ENCODE measurements at regions not wholly inside any gene's neighbourhood (a gene's known extent, or its start where the extent isn't known, plus 50 kb on each side); places are given as distances from the start of the nearest gene placed in this dataset.
A peak's percentile ranks its signal among the peaks of the same experiment; 100 is the strongest.

- ATAC-seq (ENCODE audit: low FRiP score in 2 of 2) = no peak
- H3K9me3 ChIP-seq = no peaks in the 10 kb centered on the region
- H3K27me3 ChIP-seq = no peaks in the 10 kb centered on the region
- TF ChIP-seq, protein P1, sequence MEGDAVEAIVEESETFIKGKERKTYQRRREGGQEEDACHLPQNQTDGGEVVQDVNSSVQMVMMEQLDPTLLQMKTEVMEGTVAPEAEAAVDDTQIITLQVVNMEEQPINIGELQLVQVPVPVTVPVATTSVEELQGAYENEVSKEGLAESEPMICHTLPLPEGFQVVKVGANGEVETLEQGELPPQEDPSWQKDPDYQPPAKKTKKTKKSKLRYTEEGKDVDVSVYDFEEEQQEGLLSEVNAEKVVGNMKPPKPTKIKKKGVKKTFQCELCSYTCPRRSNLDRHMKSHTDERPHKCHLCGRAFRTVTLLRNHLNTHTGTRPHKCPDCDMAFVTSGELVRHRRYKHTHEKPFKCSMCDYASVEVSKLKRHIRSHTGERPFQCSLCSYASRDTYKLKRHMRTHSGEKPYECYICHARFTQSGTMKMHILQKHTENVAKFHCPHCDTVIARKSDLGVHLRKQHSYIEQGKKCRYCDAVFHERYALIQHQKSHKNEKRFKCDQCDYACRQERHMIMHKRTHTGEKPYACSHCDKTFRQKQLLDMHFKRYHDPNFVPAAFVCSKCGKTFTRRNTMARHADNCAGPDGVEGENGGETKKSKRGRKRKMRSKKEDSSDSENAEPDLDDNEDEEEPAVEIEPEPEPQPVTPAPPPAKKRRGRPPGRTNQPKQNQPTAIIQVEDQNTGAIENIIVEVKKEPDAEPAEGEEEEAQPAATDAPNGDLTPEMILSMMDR (IDR thresholded peaks at IDR 0.05) = no peak
- TF ChIP-seq POLR2A (IDR thresholded peaks at IDR 0.05) (no peak), POLR2AphosphoS5 (IDR thresholded peaks at IDR 0.05) (no peak), EP300 (IDR thresholded peaks at IDR 0.05) (no peak)
- H3K27ac ChIP-seq = no peak overlapping the region
- H3K36me3 ChIP-seq = no peaks in the 10 kb centered on the region
- no peak for DNase-seq
- H3K4me1 ChIP-seq = peaks cover 16 to 33% (median 17%) of the 10 kb centered on the region in 4 donors
- 56 to 68% methylated on average over 4 of the region's 4 CpGs for WGBS, 2 donors
- no peak overlapping the region for H3K4me3 ChIP-seq
These were observed 101.6 kb downstream of the LBH start for GRCh38 chr2:30332791-30333453.

GRCh38 chr2:30334762-30335363 lies 103.5 kb downstream of the LBH start:
- TF ChIP-seq POLR2AphosphoS5 (IDR thresholded peaks at IDR 0.05) = no peak
- TF ChIP-seq POLR2A (IDR thresholded peaks at IDR 0.05) = no peak
- TF ChIP-seq, protein P1 (IDR thresholded peaks at IDR 0.05) = no peak
- TF ChIP-seq EP300 (IDR thresholded peaks at IDR 0.05) = no peak
- Histone ChIP-seq H3K27ac (peak overlapping the region in 1 of 4 donors; percentile 1), H3K27me3 (no peaks in the 10 kb centered on the region), H3K4me3 (no peak overlapping the region), H3K36me3 (no peaks in the 10 kb centered on the region), H3K9me3 (no peaks in the 10 kb centered on the region), H3K4me1 (peaks cover 16 to 33% (median 17%) of the 10 kb centered on the region in 4 donors)
- DNase-seq = no peak
- WGBS, 2 donors = 60 to 63% methylated on average over 3 of the region's 3 CpGs
- ATAC-seq (ENCODE audit: low FRiP score in 2 of 2) = no peak

- peaks cover 16 to 33% (median 17%) of the 10 kb centered on the region in 4 donors for H3K4me1 ChIP-seq
- TF ChIP-seq POLR2A (IDR thresholded peaks at IDR 0.05) = no peak
- TF ChIP-seq EP300 (IDR thresholded peaks at IDR 0.05) = no peak
- 54 to 58% methylated on average over 2 of the region's 2 CpGs for WGBS, 2 donors
- H3K4me3 ChIP-seq = no peak overlapping the region
- H3K36me3 ChIP-seq = no peaks in the 10 kb centered on the region
- no peaks in the 10 kb centered on the region for H3K27me3 ChIP-seq
- ATAC-seq (ENCODE audit: low FRiP score in 2 of 2) (no peak), DNase-seq (no peak)
- H3K27ac ChIP-seq = peak overlapping the region in 2 of 4 donors; percentile 21 to 44
- H3K9me3 ChIP-seq = no peaks in the 10 kb centered on the region
These were observed 104.8 kb downstream of the LBH start for GRCh38 chr2:30336084-30336483.

GRCh38 chr2:30336978-30337841 lies 105.9 kb downstream of the LBH start:
- H3K27me3 ChIP-seq = no peaks in the 10 kb centered on the region
- H3K9me3 ChIP-seq = no peaks in the 10 kb centered on the region
- H3K4me1 ChIP-seq = peaks cover 16 to 33% (median 17%) of the 10 kb centered on the region in 4 donors
- H3K27ac ChIP-seq = peak overlapping the region in 2 of 4 donors; percentile 24 to 44
- peak in 1 of 2 donors; percentile 59 for DNase-seq
- no peak overlapping the region for H3K4me3 ChIP-seq
- WGBS, 2 donors = 73 to 80% methylated on average over 15 to 16 of the region's 16 CpGs
- TF ChIP-seq POLR2A (IDR thresholded peaks at IDR 0.05) (no peak), EP300 (IDR thresholded peaks at IDR 0.05) (no peak), POLR2AphosphoS5 (IDR thresholded peaks at IDR 0.05) (no peak)
- TF ChIP-seq, protein P1 (IDR thresholded peaks at IDR 0.05) = no peak
- peak in 1 of 2 donors; percentile 12 for ATAC-seq (ENCODE audit: low FRiP score in 2 of 2)
- no peaks in the 10 kb centered on the region for H3K36me3 ChIP-seq

DNA sequence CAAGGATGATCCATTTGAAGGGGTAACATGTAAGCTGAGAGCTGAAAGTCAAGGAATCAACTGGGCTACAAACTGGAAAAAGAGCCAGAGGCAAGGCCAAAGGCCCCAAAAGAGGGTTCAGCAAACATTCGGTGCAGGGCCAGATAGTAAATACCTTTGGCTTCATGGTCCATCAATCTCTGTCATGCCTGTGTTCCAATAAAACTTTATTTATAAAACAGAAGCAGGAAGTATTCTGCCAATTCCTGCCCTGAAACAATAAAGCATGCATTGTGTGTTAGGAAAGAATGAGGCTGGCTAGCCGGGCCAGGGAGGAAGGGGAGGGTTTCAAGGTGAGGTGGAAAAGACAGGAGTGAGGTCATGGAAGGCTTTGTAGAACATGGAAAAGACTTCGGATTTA lies 107.1 kb downstream of the LBH start:
- WGBS, 2 donors = 76% methylated on average over 3 of the region's 3 CpGs
- Histone ChIP-seq H3K27ac (no peak overlapping the region), H3K27me3 (no peaks in the 10 kb centered on the region), H3K9me3 (peaks cover 0 to 4% (median 0%) of the 10 kb centered on the region in 4 donors), H3K36me3 (no peaks in the 10 kb centered on the region), H3K4me3 (no peak overlapping the region), H3K4me1 (peaks cover 16 to 30% (median 17%) of the 10 kb centered on the region in 4 donors)
- TF ChIP-seq, protein P1 (IDR thresholded peaks at IDR 0.05) = no peak
- no peak for TF ChIP-seq POLR2AphosphoS5 (IDR thresholded peaks at IDR 0.05)
- TF ChIP-seq EP300 (IDR thresholded peaks at IDR 0.05) = no peak
- TF ChIP-seq POLR2A (IDR thresholded peaks at IDR 0.05) = no peak
- ATAC-seq (ENCODE audit: low FRiP score in 2 of 2) (no peak), DNase-seq (no peak)

All from upper lobe of left lung (tissue), 6 donors.